ENCODE measurements at regions not wholly inside any gene's neighbourhood (a gene's known extent, or its start where the extent isn't known, plus 50 kb on each side); places are given as distances from the start of the nearest gene placed in this dataset.

DNA sequence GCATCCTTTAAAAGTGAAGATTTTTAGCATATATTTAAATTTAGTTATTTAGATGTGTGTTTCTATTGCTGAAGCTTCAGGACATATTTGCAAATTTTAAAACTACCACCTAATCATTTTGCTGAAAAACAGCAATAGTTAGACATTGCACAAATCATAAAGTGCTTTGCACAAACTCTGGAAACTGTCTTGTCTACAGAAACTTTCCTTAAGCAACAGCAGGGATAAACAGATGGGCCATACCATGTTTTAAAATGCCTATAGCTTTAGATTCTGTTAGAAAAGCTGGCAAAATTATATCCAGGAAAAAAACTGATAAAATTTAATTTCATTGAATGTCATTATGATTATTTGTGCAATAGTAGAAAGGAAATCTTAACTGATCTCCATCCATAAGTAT, 1313.9 kb upstream of the ACVR2A start:
- Histone ChIP-seq H3K9me2 (ENCODE audit: insufficient read depth) (no peaks in the 10 kb centered on the region), H3K27ac (ENCODE audit: low read depth) (no peak overlapping the region), H3K4me3 (no peak overlapping the region), H3K4me1 (ENCODE audit: insufficient read depth) (no peaks in the 10 kb centered on the region; the same call in 1 of the 2 replicates), H3K27me3 (ENCODE audit: insufficient read depth) (no peaks in the 10 kb centered on the region), H3K36me3 (ENCODE audit: insufficient read depth) (no peaks in the 10 kb centered on the region), H3F3A (replicated peaks; ENCODE audit: low read depth) (no peaks in the 10 kb centered on the region), H3K4me2 (no peak overlapping the region), H4K20me1 (replicated peaks; ENCODE audit: insufficient read depth) (no peaks in the 10 kb centered on the region), H3K79me2 (replicated peaks; ENCODE audit: insufficient read depth) (no peaks in the 10 kb centered on the region), H2AFZ (no peak overlapping the region)
- no peak for ATAC-seq
- Mint-ChIP-seq H3K4me1 (peaks cover 14% of the 10 kb centered on the region; the same call in 1 of the 3 replicates), H3K9me3 (peaks cover 13% of the 10 kb centered on the region), H3K4me3 (no peak overlapping the region), H3K27ac (0 out of 2 replicates have a peak overlapping the region, but pooled peaks have one; percentile 36), H3K36me3 (ENCODE audit: low read depth) (peaks cover 31% of the 10 kb centered on the region), H3K27me3 (ENCODE audit: insufficient read depth, low read depth, poor library complexity) (peaks cover 4% of the 10 kb centered on the region)
- no peak for DNase-seq (ENCODE audit: low spot score)
- TF ChIP-seq STAT1 (IDR thresholded peaks at IDR 0.05; ENCODE audit: unreplicated experiment) (no peak), NANOG (IDR thresholded peaks at IDR 0.05; ENCODE audit: borderline replicate concordance) (no peak), JUNB (IDR thresholded peaks at IDR 0.05; ENCODE audit: unreplicated experiment) (no peak), EZH2phosphoT487 (IDR thresholded peaks at IDR 0.05; ENCODE audit: unreplicated experiment) (no peak), POLR2AphosphoS5 (IDR thresholded peaks at IDR 0.05; ENCODE audit: low read depth) (no peak), ZNF114 (CRISPR knock-in tag; IDR thresholded peaks at IDR 0.05) (no peak), CREB1 (CRISPR knock-in tag; IDR thresholded peaks at IDR 0.05; ENCODE audit: low read depth) (no peak), ZNF331 (CRISPR knock-in tag; IDR thresholded peaks at IDR 0.05; ENCODE audit: low read depth) (no peak)
- TF ChIP-seq, protein P1, sequence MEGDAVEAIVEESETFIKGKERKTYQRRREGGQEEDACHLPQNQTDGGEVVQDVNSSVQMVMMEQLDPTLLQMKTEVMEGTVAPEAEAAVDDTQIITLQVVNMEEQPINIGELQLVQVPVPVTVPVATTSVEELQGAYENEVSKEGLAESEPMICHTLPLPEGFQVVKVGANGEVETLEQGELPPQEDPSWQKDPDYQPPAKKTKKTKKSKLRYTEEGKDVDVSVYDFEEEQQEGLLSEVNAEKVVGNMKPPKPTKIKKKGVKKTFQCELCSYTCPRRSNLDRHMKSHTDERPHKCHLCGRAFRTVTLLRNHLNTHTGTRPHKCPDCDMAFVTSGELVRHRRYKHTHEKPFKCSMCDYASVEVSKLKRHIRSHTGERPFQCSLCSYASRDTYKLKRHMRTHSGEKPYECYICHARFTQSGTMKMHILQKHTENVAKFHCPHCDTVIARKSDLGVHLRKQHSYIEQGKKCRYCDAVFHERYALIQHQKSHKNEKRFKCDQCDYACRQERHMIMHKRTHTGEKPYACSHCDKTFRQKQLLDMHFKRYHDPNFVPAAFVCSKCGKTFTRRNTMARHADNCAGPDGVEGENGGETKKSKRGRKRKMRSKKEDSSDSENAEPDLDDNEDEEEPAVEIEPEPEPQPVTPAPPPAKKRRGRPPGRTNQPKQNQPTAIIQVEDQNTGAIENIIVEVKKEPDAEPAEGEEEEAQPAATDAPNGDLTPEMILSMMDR (conservative IDR thresholded peaks at IDR 0.05; ENCODE audit: low read depth in 2 of 2) = no peak
- TF ChIP-seq, protein P2, sequence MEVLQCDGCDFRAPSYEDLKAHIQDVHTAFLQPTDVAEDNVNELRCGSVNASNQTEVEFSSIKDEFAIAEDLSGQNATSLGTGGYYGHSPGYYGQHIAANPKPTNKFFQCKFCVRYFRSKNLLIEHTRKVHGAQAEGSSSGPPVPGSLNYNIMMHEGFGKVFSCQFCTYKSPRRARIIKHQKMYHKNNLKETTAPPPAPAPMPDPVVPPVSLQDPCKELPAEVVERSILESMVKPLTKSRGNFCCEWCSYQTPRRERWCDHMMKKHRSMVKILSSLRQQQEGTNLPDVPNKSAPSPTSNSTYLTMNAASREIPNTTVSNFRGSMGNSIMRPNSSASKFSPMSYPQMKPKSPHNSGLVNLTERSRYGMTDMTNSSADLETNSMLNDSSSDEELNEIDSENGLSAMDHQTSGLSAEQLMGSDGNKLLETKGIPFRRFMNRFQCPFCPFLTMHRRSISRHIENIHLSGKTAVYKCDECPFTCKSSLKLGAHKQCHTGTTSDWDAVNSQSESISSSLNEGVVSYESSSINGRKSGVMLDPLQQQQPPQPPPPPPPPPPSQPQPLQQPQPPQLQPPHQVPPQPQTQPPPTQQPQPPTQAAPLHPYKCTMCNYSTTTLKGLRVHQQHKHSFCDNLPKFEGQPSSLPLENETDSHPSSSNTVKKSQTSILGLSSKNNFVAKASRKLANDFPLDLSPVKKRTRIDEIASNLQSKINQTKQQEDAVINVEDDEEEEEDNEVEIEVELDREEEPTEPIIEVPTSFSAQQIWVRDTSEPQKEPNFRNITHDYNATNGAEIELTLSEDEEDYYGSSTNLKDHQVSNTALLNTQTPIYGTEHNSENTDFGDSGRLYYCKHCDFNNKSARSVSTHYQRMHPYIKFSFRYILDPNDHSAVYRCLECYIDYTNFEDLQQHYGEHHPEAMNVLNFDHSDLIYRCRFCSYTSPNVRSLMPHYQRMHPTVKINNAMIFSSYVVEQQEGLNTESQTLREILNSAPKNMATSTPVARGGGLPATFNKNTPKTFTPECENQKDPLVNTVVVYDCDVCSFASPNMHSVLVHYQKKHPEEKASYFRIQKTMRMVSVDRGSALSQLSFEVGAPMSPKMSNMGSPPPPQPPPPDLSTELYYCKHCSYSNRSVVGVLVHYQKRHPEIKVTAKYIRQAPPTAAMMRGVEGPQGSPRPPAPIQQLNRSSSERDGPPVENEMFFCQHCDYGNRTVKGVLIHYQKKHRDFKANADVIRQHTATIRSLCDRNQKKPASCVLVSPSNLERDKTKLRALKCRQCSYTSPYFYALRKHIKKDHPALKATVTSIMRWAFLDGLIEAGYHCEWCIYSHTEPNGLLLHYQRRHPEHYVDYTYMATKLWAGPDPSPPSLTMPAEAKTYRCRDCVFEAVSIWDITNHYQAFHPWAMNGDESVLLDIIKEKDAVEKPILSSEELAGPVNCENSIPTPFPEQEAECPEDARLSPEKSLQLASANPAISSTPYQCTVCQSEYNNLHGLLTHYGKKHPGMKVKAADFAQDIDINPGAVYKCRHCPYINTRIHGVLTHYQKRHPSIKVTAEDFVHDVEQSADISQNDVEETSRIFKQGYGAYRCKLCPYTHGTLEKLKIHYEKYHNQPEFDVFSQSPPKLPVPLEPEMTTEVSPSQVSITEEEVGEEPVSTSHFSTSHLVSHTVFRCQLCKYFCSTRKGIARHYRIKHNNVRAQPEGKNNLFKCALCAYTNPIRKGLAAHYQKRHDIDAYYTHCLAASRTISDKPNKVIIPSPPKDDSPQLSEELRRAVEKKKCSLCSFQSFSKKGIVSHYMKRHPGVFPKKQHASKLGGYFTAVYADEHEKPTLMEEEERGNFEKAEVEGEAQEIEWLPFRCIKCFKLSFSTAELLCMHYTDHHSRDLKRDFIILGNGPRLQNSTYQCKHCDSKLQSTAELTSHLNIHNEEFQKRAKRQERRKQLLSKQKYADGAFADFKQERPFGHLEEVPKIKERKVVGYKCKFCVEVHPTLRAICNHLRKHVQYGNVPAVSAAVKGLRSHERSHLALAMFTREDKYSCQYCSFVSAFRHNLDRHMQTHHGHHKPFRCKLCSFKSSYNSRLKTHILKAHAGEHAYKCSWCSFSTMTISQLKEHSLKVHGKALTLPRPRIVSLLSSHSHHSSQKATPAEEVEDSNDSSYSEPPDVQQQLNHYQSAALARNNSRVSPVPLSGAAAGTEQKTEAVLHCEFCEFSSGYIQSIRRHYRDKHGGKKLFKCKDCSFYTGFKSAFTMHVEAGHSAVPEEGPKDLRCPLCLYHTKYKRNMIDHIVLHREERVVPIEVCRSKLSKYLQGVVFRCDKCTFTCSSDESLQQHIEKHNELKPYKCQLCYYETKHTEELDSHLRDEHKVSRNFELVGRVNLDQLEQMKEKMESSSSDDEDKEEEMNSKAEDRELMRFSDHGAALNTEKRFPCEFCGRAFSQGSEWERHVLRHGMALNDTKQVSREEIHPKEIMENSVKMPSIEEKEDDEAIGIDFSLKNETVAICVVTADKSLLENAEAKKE (CRISPR knock-in tag; IDR thresholded peaks at IDR 0.05) = no peak
- TF ChIP-seq, protein P3, sequence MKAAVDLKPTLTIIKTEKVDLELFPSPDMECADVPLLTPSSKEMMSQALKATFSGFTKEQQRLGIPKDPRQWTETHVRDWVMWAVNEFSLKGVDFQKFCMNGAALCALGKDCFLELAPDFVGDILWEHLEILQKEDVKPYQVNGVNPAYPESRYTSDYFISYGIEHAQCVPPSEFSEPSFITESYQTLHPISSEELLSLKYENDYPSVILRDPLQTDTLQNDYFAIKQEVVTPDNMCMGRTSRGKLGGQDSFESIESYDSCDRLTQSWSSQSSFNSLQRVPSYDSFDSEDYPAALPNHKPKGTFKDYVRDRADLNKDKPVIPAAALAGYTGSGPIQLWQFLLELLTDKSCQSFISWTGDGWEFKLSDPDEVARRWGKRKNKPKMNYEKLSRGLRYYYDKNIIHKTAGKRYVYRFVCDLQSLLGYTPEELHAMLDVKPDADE (IDR thresholded peaks at IDR 0.05) = no peak

All from GM23338 (cell line).